Mesendoderm (in vitro differentiated cells): ENCODE measurements at regions not wholly inside any gene's neighbourhood (a gene's known extent, or its start where the extent isn't known, plus 50 kb on each side); places are given as distances from the start of the nearest gene placed in this dataset.

Experiments used
- DNase-seq: peaks from one replicate; pipeline ENCODE4 v3.0.0; 2013
- H2AK5ac ChIP-seq: 2 replicates; pipeline ENCODE4 v1.6.1; 2013; ENCODE audit warnings: low read length, inconsistent platforms
- H2BK120ac ChIP-seq: 2 replicates; pipeline ENCODE4 v1.6.1; 2013; ENCODE audit warnings: low read depth, mild to moderate bottlenecking, low read length, moderate library complexity, mixed read lengths
- H2BK15ac ChIP-seq: replicated peaks from 2 replicates; pipeline ENCODE4 v1.6.1; 2013; ENCODE audit warnings: low read depth, mild to moderate bottlenecking, moderate library complexity
- H2BK5ac ChIP-seq: 2 replicates; pipeline ENCODE4 v1.6.1; 2013; ENCODE audit warnings: low read length, inconsistent platforms
- H3K18ac ChIP-seq: 2 replicates; pipeline ENCODE4 v1.6.1; 2013; ENCODE audit warnings: mild to moderate bottlenecking, low read length, mixed read lengths
- H3K23ac ChIP-seq: one replicate; pipeline ENCODE4 v1.6.1; 2013; ENCODE audit warnings: low read length
- H3K27ac ChIP-seq: 2 replicates; pipeline ENCODE4 v1.5.1; 2013; ENCODE audit warnings: low read depth, mild to moderate bottlenecking, inconsistent platforms, low read length, moderate library complexity
- H3K27me3 ChIP-seq: 2 replicates; pipeline ENCODE4 v1.6.1; 2013; ENCODE audit warnings: low read length, control low read depth, mild to moderate bottlenecking, inconsistent platforms; ENCODE audit not compliant: insufficient read depth, poor library complexity
- H3K36me3 ChIP-seq: 2 replicates; pipeline ENCODE4 v1.6.1; 2013; ENCODE audit warnings: low read length, inconsistent platforms; ENCODE audit not compliant: control insufficient read depth, insufficient read depth
- H3K4ac ChIP-seq: one replicate; pipeline ENCODE4 v1.6.1; 2013; ENCODE audit warnings: low read depth, mild to moderate bottlenecking, low read length, moderate library complexity
- H3K4me1 ChIP-seq: 2 replicates; pipeline ENCODE4 v1.6.1; 2013; ENCODE audit warnings: low read depth, low read length, inconsistent platforms; ENCODE audit not compliant: control insufficient read depth
- H3K4me2 ChIP-seq: 2 replicates; pipeline ENCODE4 v1.6.1; 2013; ENCODE audit warnings: low read length
- H3K4me3 ChIP-seq: 2 replicates; pipeline ENCODE4 v1.5.1; 2013; ENCODE audit warnings: mild to moderate bottlenecking, low read length
- H3K56ac ChIP-seq: one replicate; pipeline ENCODE4 v1.6.1; 2013; ENCODE audit warnings: low read length
- H3K79me1 ChIP-seq: 2 replicates; pipeline ENCODE4 v1.6.1; 2013; ENCODE audit warnings: low read length, inconsistent platforms
- H3K79me2 ChIP-seq: 2 replicates; pipeline ENCODE4 v1.6.1; 2013; ENCODE audit warnings: mild to moderate bottlenecking, low read length; ENCODE audit not compliant: control insufficient read depth, insufficient read depth
- H3K9ac ChIP-seq: 2 replicates; pipeline ENCODE4 v1.6.1; 2013; ENCODE audit warnings: low read length, inconsistent platforms
- H4K5ac ChIP-seq: one replicate; pipeline ENCODE4 v1.6.1; 2013; ENCODE audit warnings: low read length
- H4K8ac ChIP-seq: one replicate; pipeline ENCODE4 v1.6.1; 2013; ENCODE audit warnings: low read depth, mild to moderate bottlenecking, control low read depth, low read length, moderate library complexity
- WGBS: extraction: QIAGEN DNeasy Blood & Tissue Kit; methylation state at CpG from one replicate; pipeline ENCODE4 v1.1.7; 2013; ENCODE audit warnings: low lambda C conversion rate, missing lambda C conversion rate; ENCODE audit not compliant: insufficient coverage; ENCODE audit errors: extremely low coverage; 5-methylcytosine and 5-hydroxymethylcytosine counted together

DNA sequence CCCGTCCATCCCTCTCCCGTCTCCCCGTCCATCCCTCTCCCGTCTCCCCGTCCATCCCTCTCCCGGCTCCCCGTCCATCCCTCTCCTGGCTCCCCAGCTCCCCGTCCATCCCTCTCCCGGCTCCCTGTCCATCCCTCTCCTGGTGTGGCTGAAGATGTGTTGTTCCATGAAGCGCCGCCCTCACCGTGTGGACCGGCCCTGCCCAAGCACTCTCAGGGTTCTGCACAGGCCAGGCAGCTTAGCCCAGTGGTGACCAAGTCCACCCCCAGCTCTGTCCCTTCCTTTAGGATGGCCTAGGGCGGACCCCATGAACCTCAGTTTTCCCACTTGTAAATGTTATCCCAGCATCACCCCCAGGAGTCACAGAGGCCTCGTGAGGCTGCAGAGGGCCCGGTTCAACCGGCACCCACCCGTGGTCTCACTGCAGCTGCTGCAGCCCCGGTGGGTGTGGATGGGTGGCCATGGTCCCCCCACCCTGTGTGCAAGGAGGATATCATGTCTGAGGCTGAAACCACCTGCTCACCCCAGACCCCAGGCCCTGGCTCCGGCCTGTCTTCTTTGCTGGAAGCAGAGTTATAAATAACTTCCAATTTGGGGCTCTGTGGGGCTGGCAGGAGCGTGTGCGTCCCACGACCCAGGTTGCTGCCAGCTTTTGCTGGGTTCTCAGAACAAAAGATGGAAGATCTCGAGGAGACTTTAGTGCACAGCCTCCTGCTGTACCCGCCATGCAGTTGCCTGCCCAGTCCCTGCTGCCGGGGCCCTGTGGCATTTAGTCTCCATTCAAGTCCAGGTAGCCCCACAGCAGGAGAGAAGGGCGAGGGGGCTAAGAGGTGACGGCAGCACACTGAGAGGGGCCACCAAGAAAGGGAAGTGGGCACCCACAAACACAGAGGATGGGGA is 1147.8 kb downstream of the BRD1 start:
- H3K9ac ChIP-seq, result no peak overlapping the region
- H3K79me1 ChIP-seq, result no peaks in the 10 kb centered on the region
- H3K27me3 ChIP-seq, result no peaks in the 10 kb centered on the region
- no peak overlapping the region for H2AK5ac ChIP-seq
- H2BK5ac ChIP-seq, result no peak overlapping the region
- no peak overlapping the region for H3K27ac ChIP-seq
- no peaks in the 10 kb centered on the region for H3K36me3 ChIP-seq
- H4K5ac ChIP-seq, result no peak overlapping the region
- H2BK15ac ChIP-seq, result no peak overlapping the region
- no peak overlapping the region for H3K4ac ChIP-seq
- no peak overlapping the region for H4K8ac ChIP-seq
- H3K56ac ChIP-seq, result no peak overlapping the region
- DNase-seq, result no peak
- no peak overlapping the region for H2BK120ac ChIP-seq
- H3K79me2 ChIP-seq, result no peaks in the 10 kb centered on the region
- H3K4me1 ChIP-seq, result no peaks in the 10 kb centered on the region
- no peak overlapping the region for H3K4me2 ChIP-seq
- no peak overlapping the region for H3K18ac ChIP-seq
- no peak overlapping the region for H3K4me3 ChIP-seq
- H3K23ac ChIP-seq, result no peak overlapping the region
- no CpG with 5 or more reads among the region's 28 CpGs for WGBS

DNA sequence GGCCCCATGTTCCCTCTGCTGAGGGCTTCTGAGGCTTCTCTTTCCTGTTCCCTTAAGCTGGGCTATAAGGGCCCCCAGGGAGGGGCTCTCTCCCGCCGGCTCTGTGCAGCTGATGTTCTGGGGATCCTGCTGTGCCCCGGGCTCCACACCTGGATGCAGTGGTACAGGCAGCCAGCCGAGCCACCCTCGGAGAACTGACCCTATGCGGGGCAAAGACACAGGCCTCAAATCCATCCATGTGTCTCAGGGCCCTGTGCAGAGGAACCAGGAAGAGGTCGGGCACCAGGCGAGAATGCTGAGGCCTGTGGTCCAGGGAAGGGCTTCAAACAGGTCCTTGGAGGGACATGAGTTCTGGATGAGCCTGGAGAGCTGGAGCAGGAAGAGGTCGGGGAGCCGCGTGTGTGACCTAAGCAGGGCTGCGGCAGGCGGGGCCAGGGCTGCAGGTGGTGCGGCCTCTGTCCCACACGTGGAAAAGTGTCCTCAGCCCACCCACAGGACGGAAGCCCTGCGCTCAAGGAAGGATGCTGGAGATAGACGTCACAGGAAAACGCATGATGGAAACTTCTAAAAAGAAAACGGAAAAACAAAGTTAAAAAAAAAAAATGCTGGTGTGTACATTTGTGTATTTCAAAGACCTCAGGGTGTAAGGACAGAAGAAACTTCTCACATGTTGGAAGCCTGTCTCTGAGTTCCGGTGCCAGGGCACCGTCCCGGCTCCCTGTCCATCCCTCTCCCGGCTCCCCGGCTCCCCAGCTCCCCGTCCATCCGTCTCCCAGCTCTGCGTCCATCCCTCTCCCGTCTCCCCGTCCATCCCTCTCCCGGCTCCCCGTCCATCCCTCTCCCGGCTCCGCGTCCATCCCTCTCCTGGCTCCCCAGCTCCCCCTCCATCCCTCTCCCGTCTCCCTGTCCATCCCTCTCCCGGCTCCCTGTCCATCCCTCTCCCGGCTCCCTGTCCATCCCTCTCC is 1149.2 kb downstream of the BRD1 start:
- no CpG with 5 or more reads among the region's 38 CpGs for WGBS
- Histone ChIP-seq H4K8ac (no peak overlapping the region), H3K4me1 (no peaks in the 10 kb centered on the region), H3K79me1 (no peaks in the 10 kb centered on the region), H3K4me2 (no peak overlapping the region), H3K4ac (no peak overlapping the region), H3K79me2 (no peaks in the 10 kb centered on the region), H3K4me3 (no peak overlapping the region), H3K56ac (no peak overlapping the region), H3K23ac (no peak overlapping the region), H4K5ac (no peak overlapping the region), H2AK5ac (no peak overlapping the region), H3K27ac (no peak overlapping the region), H3K36me3 (no peaks in the 10 kb centered on the region), H2BK15ac (no peak overlapping the region), H2BK120ac (no peak overlapping the region), H3K18ac (no peak overlapping the region), H3K9ac (no peak overlapping the region), H3K27me3 (no peaks in the 10 kb centered on the region), H2BK5ac (no peak overlapping the region)
- DNase-seq, result no peak

DNA sequence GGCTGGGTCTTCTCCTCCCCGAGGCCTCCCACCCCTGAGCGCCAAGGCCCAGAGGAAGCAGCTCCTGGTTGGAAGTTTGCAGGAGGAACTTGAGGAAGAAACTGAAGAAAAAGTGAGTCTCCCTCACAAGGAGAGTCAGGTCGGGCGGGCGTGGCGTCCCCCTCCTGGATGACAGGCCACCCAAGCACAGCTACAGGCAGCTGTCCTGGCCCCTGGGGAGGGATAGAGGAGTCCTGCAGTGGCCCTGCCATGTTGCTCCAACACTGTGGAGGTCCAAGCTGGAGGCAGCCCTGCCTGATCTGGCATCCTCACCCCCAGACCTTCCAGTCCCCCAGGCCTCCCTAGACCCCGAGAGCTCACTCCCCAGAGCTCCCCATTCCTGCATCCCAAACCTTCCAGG is 1150.1 kb downstream of the BRD1 start:
- H3K4ac ChIP-seq, result no peak overlapping the region
- DNase-seq, result no peak
- no CpG with 5 or more reads among the region's 7 CpGs for WGBS

DNA sequence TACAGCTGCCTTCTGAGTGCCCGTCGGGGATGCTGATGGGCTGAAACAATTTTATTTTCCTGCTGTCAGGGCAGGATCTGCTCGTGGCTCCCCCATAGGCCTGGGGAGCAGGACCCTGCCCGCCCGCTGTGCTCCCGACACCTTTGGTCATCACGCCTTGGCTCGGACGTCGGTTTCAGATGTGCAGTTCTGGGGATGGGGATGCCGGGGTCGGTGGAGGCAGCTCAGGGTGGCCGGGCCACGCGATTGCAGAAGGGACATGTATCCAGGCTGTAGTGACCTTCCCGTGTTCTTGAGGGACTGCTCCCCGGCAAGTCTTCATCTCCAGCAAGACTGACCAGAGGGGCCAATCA is 1150.5 kb downstream of the BRD1 start:
- H3K79me2 ChIP-seq, result no peaks in the 10 kb centered on the region
- no peak overlapping the region for H3K4ac ChIP-seq
- H3K4me2 ChIP-seq, result no peak overlapping the region
- H3K9ac ChIP-seq, result no peak overlapping the region
- H3K4me3 ChIP-seq, result no peak overlapping the region
- H2BK15ac ChIP-seq, result no peak overlapping the region
- no peaks in the 10 kb centered on the region for H3K79me1 ChIP-seq
- no peaks in the 10 kb centered on the region for H3K36me3 ChIP-seq
- no peak overlapping the region for H2BK5ac ChIP-seq
- H3K18ac ChIP-seq, result no peak overlapping the region
- no peak overlapping the region for H4K8ac ChIP-seq
- no peaks in the 10 kb centered on the region for H3K4me1 ChIP-seq
- H4K5ac ChIP-seq, result no peak overlapping the region
- no peak overlapping the region for H3K27ac ChIP-seq
- WGBS, result no CpG with 5 or more reads among the region's 17 CpGs
- no peak overlapping the region for H2BK120ac ChIP-seq
- no peaks in the 10 kb centered on the region for H3K27me3 ChIP-seq
- no peak overlapping the region for H3K56ac ChIP-seq
- no peak for DNase-seq
- no peak overlapping the region for H3K23ac ChIP-seq
- H2AK5ac ChIP-seq, result no peak overlapping the region

More for the DNA sequence above, 1150.1 kb downstream of the BRD1 start:
- Histone ChIP-seq H3K9ac (no peak overlapping the region), H2AK5ac (no peak overlapping the region), H4K5ac (no peak overlapping the region), H3K27ac (no peak overlapping the region), H3K23ac (no peak overlapping the region), H3K4me3 (no peak overlapping the region), H3K4me2 (no peak overlapping the region), H4K8ac (no peak overlapping the region), H3K56ac (no peak overlapping the region), H2BK120ac (no peak overlapping the region), H3K18ac (no peak overlapping the region), H3K79me1 (no peaks in the 10 kb centered on the region), H2BK5ac (no peak overlapping the region), H3K4me1 (no peaks in the 10 kb centered on the region), H3K79me2 (no peaks in the 10 kb centered on the region), H3K36me3 (no peaks in the 10 kb centered on the region), H2BK15ac (no peak overlapping the region), H3K27me3 (no peaks in the 10 kb centered on the region)

DNA sequence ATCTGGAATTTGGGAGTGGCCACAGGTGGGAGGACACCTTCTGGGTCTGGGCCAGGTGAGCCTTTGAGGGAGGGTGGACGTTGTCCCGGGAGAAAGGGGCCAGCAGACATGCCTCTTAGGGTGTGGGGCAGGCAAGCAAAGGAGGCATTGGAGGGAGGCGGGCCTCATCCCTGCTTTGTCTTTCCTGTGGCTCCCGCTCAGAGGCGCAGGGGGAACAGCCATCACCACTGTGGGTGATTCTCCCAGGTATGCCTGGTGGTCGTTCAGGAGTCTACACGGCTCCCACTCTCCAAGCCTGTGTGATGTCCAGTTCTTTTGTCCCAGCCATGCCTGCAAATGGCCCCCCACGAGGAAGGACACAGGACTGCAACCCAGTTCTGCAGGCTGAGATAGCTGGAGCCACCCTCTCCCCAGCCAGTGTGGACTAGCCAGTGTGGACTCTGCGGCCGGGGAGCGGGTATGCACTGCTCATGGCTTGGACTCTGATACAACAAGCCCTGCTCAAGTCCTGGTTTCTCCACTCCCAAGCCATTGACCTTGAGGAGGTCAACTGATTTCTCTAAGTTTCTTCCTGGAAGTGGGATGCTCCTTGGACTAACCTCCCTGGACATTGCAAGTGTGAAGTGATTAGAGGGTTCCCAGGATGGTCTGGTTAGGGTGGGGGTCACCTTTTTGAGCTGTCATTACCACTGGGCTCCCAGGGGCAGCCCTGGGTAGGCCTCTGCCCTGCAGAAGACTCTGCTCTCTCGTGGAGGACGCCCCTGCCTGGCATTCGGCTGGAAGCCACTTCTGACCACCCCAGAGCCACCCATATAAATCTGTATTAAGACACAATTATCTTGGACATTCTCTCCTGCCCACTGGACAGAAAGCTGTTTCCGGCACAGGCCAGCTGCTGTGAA is 1151.2 kb downstream of the BRD1 start:
- no peak overlapping the region for H3K23ac ChIP-seq
- no peak overlapping the region for H3K9ac ChIP-seq
- no peak overlapping the region for H3K4me2 ChIP-seq
- no peak overlapping the region for H2BK5ac ChIP-seq
- no peaks in the 10 kb centered on the region for H3K79me1 ChIP-seq
- no peak for DNase-seq
- no CpG with 5 or more reads among the region's 15 CpGs for WGBS
- no peak overlapping the region for H4K8ac ChIP-seq
- no peak overlapping the region for H2AK5ac ChIP-seq
- no peak overlapping the region for H3K27ac ChIP-seq
- H3K18ac ChIP-seq, result no peak overlapping the region
- no peak overlapping the region for H4K5ac ChIP-seq
- no peaks in the 10 kb centered on the region for H3K36me3 ChIP-seq
- H3K4ac ChIP-seq, result no peak overlapping the region
- no peak overlapping the region for H3K56ac ChIP-seq
- H3K4me1 ChIP-seq, result no peaks in the 10 kb centered on the region
- H2BK15ac ChIP-seq, result no peak overlapping the region
- H3K27me3 ChIP-seq, result no peaks in the 10 kb centered on the region
- no peak overlapping the region for H3K4me3 ChIP-seq
- H2BK120ac ChIP-seq, result no peak overlapping the region
- no peaks in the 10 kb centered on the region for H3K79me2 ChIP-seq
